Tibial nerve (tissue), 4 donors: ENCODE measurements at regions not wholly inside any gene's neighbourhood (a gene's known extent, or its start where the extent isn't known, plus 50 kb on each side); places are given as distances from the start of the nearest gene placed in this dataset.

Experiments used
- EP300 ChIP-seq, 2 donors: sonication (generic); formaldehyde crosslinking; IDR thresholded peaks; one replicate each; pipeline ENCODE4 v1.6.1; 2017; ENCODE audit warnings: antibody characterized with exemption in 2 of 2, mild to moderate bottlenecking in 1 of 2
- POLR2A ChIP-seq, 2 donors: fragments of 450-650 bp; IDR thresholded peaks; one replicate each; pipeline ENCODE4 v1.6.1; 2017; ENCODE audit warnings: antibody characterized with exemption in 2 of 2, mild to moderate bottlenecking in 2 of 2, moderate library complexity in 2 of 2
- TF ChIP-seq, protein P1 (sequence below), 5 experiments: fragments of 200-600 bp in 3 of 5; fragments of 450-650 bp in 2 of 5; sonication (generic) in 3 of 5; IDR thresholded peaks; one replicate each; pipeline ENCODE4 v1.5.1; 2016 to 2019; ENCODE audit warnings: antibody characterized with exemption in 5 of 5, mild to moderate bottlenecking in 3 of 5, moderate library complexity in 2 of 5

DNA sequence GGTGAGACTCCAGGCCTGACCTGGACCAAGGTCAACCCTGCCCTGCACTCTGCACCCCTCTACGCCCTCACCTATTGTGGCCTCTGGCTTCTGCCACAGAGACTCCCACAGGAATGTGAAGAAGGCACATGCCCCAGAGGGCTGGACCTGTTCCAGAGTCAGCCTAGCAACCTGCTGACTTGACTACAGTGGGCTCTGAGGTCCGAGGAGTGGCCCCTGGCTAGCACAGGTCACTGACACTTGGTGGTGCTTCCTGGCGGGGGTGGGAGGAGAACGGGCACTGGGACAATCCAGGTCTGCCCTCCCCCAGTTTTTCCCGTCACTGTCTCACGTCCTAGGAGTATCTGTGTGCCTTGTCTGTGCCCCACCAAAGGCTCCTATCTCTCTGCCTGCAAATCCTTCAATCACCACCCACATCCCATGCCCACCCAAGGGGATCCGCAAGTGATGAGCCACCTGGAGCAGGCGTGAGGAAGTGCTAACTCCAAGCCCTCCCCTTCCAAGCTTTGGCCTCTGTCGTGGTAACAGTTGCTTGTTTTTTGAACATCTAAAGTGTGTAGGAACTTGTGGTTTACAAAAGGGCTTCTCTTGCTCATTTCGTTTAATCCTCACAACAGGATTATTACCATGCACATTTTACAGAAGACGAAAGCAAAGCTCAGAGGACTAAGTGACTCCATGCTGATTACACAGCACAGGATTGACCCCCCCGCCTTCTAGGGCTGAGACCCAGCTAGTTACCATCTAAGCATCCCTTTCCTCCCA lies 86.2 kb downstream of the MCFD2 start:
- TF ChIP-seq, protein P1, sequence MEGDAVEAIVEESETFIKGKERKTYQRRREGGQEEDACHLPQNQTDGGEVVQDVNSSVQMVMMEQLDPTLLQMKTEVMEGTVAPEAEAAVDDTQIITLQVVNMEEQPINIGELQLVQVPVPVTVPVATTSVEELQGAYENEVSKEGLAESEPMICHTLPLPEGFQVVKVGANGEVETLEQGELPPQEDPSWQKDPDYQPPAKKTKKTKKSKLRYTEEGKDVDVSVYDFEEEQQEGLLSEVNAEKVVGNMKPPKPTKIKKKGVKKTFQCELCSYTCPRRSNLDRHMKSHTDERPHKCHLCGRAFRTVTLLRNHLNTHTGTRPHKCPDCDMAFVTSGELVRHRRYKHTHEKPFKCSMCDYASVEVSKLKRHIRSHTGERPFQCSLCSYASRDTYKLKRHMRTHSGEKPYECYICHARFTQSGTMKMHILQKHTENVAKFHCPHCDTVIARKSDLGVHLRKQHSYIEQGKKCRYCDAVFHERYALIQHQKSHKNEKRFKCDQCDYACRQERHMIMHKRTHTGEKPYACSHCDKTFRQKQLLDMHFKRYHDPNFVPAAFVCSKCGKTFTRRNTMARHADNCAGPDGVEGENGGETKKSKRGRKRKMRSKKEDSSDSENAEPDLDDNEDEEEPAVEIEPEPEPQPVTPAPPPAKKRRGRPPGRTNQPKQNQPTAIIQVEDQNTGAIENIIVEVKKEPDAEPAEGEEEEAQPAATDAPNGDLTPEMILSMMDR (IDR thresholded peaks at IDR 0.05), result no peak
- TF ChIP-seq EP300 (IDR thresholded peaks at IDR 0.05), result no peak
- TF ChIP-seq POLR2A (IDR thresholded peaks at IDR 0.05), result no peak
